SK-N-DZ (cell line): ENCODE measurements at regions not wholly inside any gene's neighbourhood (a gene's known extent, or its start where the extent isn't known, plus 50 kb on each side); places are given as distances from the start of the nearest gene placed in this dataset.
"Not testable (repeated sequence)": the region's sequence is repeated elsewhere in the genome, so short reads cannot be mapped to it uniquely, and the experiment has no call there.

ENCODE experiments used
- DNase-seq: peaks from one replicate; pipeline ENCODE4 v3.0.0-alpha.2; 2015; ENCODE audit warnings: low spot score

DNA sequence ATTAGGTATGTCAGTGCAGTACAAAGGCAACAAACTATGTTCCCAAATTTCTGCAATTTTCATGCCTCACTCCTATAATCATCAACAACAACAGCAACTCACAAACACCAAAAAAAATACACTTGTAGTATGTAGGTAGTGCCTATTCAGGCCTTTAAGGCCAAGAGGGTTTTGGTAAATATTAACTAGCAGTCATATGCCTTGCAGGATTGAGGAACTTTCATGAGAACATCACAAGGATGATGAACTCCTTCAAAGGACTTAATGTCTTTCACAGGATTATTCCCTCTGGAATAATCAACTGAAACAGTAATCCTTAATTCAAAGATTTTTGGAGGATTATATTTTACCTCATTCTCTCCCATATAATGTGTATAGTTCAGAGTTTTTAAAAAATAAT lies 293.8 kb downstream of the NOVA1 start:
- DNase-seq, result no peak

DNA sequence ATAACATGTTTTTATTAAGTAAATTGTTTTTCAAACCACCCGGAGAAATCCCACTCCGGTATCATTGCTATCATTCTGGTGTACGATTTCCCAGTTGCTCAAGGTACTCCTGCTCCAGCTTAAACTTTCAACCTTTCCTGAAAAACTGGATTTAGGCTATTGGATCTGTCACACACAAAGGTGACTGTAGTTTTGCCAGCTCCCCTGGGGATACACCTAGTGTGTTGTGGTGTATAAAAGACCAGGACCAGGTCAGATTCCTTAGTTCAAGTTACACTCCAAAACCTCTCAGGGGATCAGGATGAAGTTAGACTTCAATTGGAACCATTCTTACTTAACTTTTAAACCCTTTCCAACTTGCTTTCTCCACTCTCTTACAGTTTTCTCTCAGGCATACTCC lies 303.9 kb downstream of the NOVA1 start:
- no peak for DNase-seq

- no peak for DNase-seq
Observed at GRCh38 chr14:26289891-26290486, 307.8 kb downstream of the NOVA1 start.

GRCh38 chr14:26286913-26287205 lies 311.0 kb downstream of the NOVA1 start:
- no peak for DNase-seq

GRCh38 chr14:26286081-26286912 lies 311.5 kb downstream of the NOVA1 start:
- DNase-seq, result no peak

DNA sequence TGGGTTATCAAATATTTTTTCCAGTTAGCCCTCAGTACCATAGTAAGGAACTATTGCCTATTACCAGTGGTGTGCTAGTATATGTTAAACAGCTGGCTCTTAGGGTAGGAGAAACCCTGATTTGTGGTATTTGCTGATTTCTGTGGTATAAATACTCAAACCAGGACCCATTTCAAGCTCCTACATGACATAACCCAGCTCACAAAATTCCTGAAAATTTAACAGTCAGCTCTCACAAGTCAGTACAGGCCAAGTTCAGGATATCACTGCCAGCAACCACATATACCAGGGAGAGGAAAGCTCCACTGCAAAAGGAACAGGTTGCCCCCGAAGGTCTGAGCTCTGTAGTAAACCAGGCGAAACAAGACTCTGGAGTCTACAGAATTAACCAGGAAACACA lies 315.3 kb downstream of the NOVA1 start:
- no peak for DNase-seq

GRCh38 chr14:26282011-26282410 lies 315.8 kb downstream of the NOVA1 start:
- DNase-seq, result not testable (repeated sequence)

DNA sequence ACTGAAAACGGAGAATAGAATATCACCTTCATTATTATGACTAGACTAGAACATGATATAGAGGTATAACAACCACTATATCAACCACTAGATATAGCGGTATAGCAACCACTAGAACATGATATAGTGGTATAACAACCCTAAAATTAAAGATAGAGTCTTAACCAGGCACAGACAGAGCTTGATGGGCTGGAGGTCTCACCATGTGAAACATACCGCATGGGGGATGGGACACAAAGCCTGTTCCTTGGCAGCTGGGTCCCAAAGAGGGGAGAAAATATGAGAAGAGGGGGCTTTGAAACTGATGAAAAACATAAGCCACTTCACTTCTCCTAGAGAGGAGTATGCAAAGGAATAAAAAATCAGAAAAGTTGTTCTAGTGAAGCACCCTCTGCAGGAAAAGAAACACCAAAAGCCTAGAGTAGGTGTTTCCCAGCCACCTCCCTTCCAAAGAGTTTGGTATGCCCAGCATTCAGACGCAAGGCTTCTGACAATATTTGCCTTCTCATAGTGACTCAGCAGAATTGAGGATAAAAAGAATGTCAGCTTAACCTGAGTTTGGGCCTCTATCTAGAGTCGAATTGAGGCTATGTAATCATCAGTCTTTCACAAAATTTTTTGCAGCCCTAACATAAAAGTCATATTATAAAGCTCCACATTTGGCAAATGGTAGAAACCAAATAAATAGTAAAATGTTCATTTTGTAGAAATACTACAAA lies 316.4 kb downstream of the NOVA1 start:
- no peak for DNase-seq

DNA sequence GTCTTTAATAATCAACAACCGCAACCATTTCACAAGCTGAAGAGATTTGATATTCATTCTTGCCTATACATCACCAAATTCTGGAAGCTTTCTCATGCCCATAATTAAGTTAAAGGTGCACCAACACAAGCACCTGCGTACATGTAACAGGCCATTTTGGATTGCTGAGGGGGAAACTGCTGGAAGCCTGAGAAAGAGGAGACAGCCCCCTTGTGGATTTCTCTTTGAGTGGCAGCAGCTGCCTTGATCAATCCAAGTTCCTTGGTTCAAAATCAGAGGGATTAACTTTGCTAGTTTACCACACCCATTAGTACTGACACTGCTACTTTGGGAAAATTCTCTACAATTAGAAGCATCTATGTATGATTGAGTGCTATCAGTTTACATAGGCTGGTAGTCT lies 321.1 kb downstream of the NOVA1 start:
- peak; percentile 6 for DNase-seq

- DNase-seq, result no peak
Observed at GRCh38 chr14:26265170-26265685, 332.6 kb downstream of the NOVA1 start.

DNA sequence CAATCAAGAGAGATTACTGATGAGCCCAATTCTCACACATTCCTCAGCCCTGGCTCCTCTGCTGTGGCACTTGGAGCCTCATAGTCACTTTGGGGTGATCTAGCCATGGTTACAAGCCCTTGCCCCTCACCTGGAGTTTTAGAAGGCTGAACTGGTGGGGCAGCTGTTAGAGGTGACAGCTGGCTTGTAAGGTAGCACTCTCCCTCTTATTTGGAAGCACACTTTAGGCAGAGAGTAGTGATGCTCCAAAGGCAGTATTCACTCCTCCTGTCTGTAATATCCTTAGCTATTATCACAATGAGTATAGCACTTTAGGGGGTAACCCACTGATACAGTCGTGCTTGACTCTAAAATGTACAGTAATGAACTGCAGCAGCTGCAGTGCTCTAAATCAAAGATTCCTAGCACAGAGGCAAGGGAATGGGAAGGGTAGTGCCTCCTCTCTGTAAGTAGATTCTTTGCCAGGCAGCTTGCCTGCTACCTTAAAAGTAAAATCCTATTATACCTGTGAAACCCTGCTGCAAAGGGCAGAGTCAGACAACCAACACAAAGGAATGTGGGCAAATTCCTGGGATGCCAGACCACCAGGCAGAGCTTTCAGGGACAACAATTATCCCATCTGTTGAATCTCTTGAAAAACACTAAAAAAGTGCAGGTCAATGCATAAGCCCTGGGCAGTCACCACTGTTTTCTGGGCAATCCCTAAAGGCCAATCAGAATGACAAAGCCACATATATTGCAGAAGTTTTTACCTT lies 336.3 kb downstream of the NOVA1 start:
- DNase-seq, result no peak

DNA sequence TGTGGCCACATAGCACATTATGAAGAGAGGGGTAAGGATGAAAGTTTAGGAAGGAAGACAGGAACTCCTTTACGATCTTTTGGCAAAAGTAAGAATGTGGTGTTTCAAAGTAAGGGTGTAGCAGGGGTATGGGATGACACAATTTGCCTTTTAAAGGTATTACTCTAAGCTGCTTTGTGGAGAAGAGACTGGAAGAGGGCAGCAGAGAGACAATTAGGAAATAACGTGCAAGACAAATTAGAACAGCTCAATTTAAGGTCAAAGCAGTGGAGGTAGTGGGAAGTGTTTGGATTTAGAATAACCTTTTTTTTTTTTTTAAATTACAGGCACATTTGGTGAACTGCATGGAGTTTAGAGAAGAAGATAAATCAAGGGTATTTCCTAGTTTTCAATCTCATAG lies 342.6 kb downstream of the NOVA1 start:
- peak; percentile 7 for DNase-seq

- no peak for DNase-seq
Observed at GRCh38 chr14:26252176-26252575, 345.7 kb downstream of the NOVA1 start.

DNA sequence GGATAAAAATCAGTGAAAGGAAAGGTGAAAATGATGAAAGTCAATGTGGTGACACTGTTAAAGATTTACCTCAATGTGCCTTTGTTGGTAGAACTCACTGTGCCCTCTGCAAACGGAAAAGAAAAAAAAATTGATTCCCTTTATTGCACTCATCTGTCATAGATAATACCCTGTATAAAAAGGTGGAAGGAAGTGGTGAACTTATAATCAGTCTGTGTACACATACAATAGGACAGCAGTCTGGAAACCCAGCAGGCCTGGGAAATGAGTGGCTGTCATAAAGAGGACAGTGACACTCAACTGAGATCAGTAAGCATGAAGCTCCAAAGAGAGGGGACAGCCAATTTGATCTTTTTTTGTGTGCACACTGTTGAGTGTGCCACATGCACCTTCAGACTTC lies 364.7 kb downstream of the NOVA1 start:
- DNase-seq, result no peak

GRCh38 chr14:26218861-26219260 lies 379.0 kb downstream of the NOVA1 start:
- DNase-seq, result no peak

GRCh38 chr14:26217778-26218177 lies 380.1 kb downstream of the NOVA1 start:
- DNase-seq, result no peak

GRCh38 chr14:26216786-26217185 lies 381.0 kb downstream of the NOVA1 start:
- no peak for DNase-seq

- DNase-seq, result no peak
Observed at GRCh38 chr14:26213846-26214575, 383.8 kb downstream of the NOVA1 start.

GRCh38 chr14:26209699-26210098 lies 388.1 kb downstream of the NOVA1 start:
- no peak for DNase-seq

GRCh38 chr14:26206640-26207039 lies 391.2 kb downstream of the NOVA1 start:
- no peak for DNase-seq
